ENCODE measurements at regions not wholly inside any gene's neighbourhood (a gene's known extent, or its start where the extent isn't known, plus 50 kb on each side); places are given as distances from the start of the nearest gene placed in this dataset.

- Histone ChIP-seq H3K27ac (ENCODE audit: low read depth in 1 of 2, low read length in 2 of 2) (no peak overlapping the region), H3K36me3 (ENCODE audit: control insufficient read depth in 4 of 4, insufficient read depth in 3 of 4, low read depth in 1 of 4, low read length in 3 of 4) (peaks cover 0 to 2% (median 0%) of the 10 kb centered on the region in 4 donors), H3K9ac (ENCODE audit: low read depth in 1 of 2, low read length in 2 of 2) (no peak overlapping the region), H3K4me3 (ENCODE audit: low read depth in 1 of 3, low read length in 3 of 3) (no peak overlapping the region), H3K27me3 (ENCODE audit: control insufficient read depth in 4 of 4, insufficient read depth in 4 of 4, low read length in 3 of 4) (no peaks in the 10 kb centered on the region), H3K9me3 (ENCODE audit: control insufficient read depth in 4 of 4, low read length in 3 of 4) (no peaks in the 10 kb centered on the region), H3K4me1 (ENCODE audit: control insufficient read depth in 4 of 4, insufficient read depth in 4 of 4, low read length in 3 of 4) (peaks cover 0 to 1% (median 0%) of the 10 kb centered on the region in 4 donors)
- 93% methylated on average over 4 of the region's 4 CpGs for WGBS
- no peak for TF ChIP-seq CTCF (IDR thresholded peaks at IDR 0.05; ENCODE audit: low read depth, low read length, missing input control)
- no peak for TF ChIP-seq EGR1 (IDR thresholded peaks at IDR 0.05; ENCODE audit: low read depth in 2 of 2)
- TF ChIP-seq REST (IDR thresholded peaks at IDR 0.05) = no peak
- TF ChIP-seq FOXA1 (IDR thresholded peaks at IDR 0.05) = no peak
- no peak for TF ChIP-seq ATF3 (IDR thresholded peaks at IDR 0.05)
- TF ChIP-seq RAD21 (IDR thresholded peaks at IDR 0.05) = no peak
- no peak for TF ChIP-seq ZBTB33 (IDR thresholded peaks at IDR 0.05)
- DNase-seq (ENCODE audit: low spot score) = peak; percentile 10
Measured at GRCh38 chr11:71164186-71164585, 88.2 kb downstream of the SHANK2 start.

GRCh38 chr11:71163371-71163770 is 89.0 kb downstream of the SHANK2 start:
- Histone ChIP-seq H3K4me3 (ENCODE audit: low read depth in 1 of 3, low read length in 3 of 3) (no peak overlapping the region), H3K27ac (ENCODE audit: low read depth in 1 of 2, low read length in 2 of 2) (no peak overlapping the region), H3K9ac (ENCODE audit: low read depth in 1 of 2, low read length in 2 of 2) (no peak overlapping the region), H3K9me3 (ENCODE audit: control insufficient read depth in 4 of 4, low read length in 3 of 4) (no peaks in the 10 kb centered on the region), H3K27me3 (ENCODE audit: control insufficient read depth in 4 of 4, insufficient read depth in 4 of 4, low read length in 3 of 4) (no peaks in the 10 kb centered on the region), H3K36me3 (ENCODE audit: control insufficient read depth in 4 of 4, insufficient read depth in 3 of 4, low read depth in 1 of 4, low read length in 3 of 4) (peaks cover 0 to 2% (median 0%) of the 10 kb centered on the region in 4 donors), H3K4me1 (ENCODE audit: control insufficient read depth in 4 of 4, insufficient read depth in 4 of 4, low read length in 3 of 4) (peaks cover 0 to 3% (median under 1%) of the 10 kb centered on the region in 4 donors)
- DNase-seq (ENCODE audit: low spot score) = no peak
- no peak for TF ChIP-seq ATF3 (IDR thresholded peaks at IDR 0.05)
- no peak for TF ChIP-seq CTCF (IDR thresholded peaks at IDR 0.05; ENCODE audit: low read depth, low read length, missing input control)
- no peak for TF ChIP-seq MAX (IDR thresholded peaks at IDR 0.05)
- TF ChIP-seq REST (IDR thresholded peaks at IDR 0.05) = no peak
- no peak for TF ChIP-seq YY1 (IDR thresholded peaks at IDR 0.05)
- TF ChIP-seq NR2F2 (IDR thresholded peaks at IDR 0.05) = no peak
- TF ChIP-seq GABPA (IDR thresholded peaks at IDR 0.05 in 1 of 2, conservative IDR thresholded peaks at IDR 0.05 in 1 of 2) = no peak
- no peak for TF ChIP-seq FOXA2 (IDR thresholded peaks at IDR 0.05)
- WGBS = 78% methylated on average over 3 of the region's 3 CpGs

Data from liver (tissue), 8 donors.